Ishikawa (cell line): ENCODE measurements at regions not wholly inside any gene's neighbourhood (a gene's known extent, or its start where the extent isn't known, plus 50 kb on each side); places are given as distances from the start of the nearest gene placed in this dataset.

Experiments used
- CREB1 ChIP-seq: IDR thresholded peaks from 2 replicates; pipeline ENCODE4 v1.6.1; 2012; ENCODE audit warnings: low read depth
- EGR1 ChIP-seq: IDR thresholded peaks from 2 replicates; pipeline ENCODE4 v1.6.1; 2012
- EP300 ChIP-seq: IDR thresholded peaks from 2 replicates; pipeline ENCODE4 v1.6.1; 2012; ENCODE audit warnings: borderline replicate concordance
- FOXM1 ChIP-seq: IDR thresholded peaks from 2 replicates; pipeline ENCODE4 v1.6.1; 2012; ENCODE audit warnings: low read depth, borderline replicate concordance
- NFIC ChIP-seq: IDR thresholded peaks from 2 replicates; pipeline ENCODE4 v1.6.1; 2012
- RAD21 ChIP-seq: IDR thresholded peaks from 2 replicates; pipeline ENCODE4 v1.6.1; 2012; ENCODE audit warnings: low read depth
- TAF1 ChIP-seq: IDR thresholded peaks from 2 replicates; pipeline ENCODE4 v1.6.1; 2012; ENCODE audit warnings: low read depth, mild to moderate bottlenecking
- YY1 ChIP-seq: IDR thresholded peaks from 2 replicates; pipeline ENCODE4 v1.6.1; 2012; ENCODE audit warnings: low read depth
- ZBTB7A ChIP-seq: IDR thresholded peaks from 2 replicates; pipeline ENCODE4 v1.6.1; 2012; ENCODE audit warnings: low read depth
- TF ChIP-seq, protein P1 (sequence below): IDR thresholded peaks from 2 replicates; pipeline ENCODE4 v1.6.1; 2012; ENCODE audit warnings: low read depth, mild to moderate bottlenecking
- TF ChIP-seq, protein P2 (sequence below): IDR thresholded peaks from 2 replicates; pipeline ENCODE4 v1.6.1; 2012

DNA sequence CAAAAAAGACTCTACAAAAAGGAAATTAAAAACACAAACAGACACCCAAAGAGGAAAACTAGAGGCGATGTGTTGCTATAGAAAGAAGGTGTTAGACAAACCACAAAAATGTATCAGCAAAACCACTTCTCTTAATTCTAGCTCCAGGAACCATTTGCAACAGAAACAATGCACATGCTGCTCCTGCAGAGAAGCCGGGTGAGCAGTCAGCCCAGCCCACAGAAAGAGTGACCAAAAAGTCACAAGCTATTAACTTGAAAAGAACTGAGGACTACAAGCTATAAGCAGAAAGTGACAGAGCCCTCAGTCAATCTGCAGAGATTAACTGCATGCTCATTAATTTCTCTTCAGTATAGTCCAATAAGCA lies 96.2 kb upstream of the KLHL13 start:
- TF ChIP-seq RAD21 (no peak), YY1 (no peak), TAF1 (no peak), ZBTB7A (no peak), CREB1 (no peak), EP300 (no peak), EGR1 (no peak), NFIC (no peak), FOXM1 (no peak)
- TF ChIP-seq, protein P1, sequence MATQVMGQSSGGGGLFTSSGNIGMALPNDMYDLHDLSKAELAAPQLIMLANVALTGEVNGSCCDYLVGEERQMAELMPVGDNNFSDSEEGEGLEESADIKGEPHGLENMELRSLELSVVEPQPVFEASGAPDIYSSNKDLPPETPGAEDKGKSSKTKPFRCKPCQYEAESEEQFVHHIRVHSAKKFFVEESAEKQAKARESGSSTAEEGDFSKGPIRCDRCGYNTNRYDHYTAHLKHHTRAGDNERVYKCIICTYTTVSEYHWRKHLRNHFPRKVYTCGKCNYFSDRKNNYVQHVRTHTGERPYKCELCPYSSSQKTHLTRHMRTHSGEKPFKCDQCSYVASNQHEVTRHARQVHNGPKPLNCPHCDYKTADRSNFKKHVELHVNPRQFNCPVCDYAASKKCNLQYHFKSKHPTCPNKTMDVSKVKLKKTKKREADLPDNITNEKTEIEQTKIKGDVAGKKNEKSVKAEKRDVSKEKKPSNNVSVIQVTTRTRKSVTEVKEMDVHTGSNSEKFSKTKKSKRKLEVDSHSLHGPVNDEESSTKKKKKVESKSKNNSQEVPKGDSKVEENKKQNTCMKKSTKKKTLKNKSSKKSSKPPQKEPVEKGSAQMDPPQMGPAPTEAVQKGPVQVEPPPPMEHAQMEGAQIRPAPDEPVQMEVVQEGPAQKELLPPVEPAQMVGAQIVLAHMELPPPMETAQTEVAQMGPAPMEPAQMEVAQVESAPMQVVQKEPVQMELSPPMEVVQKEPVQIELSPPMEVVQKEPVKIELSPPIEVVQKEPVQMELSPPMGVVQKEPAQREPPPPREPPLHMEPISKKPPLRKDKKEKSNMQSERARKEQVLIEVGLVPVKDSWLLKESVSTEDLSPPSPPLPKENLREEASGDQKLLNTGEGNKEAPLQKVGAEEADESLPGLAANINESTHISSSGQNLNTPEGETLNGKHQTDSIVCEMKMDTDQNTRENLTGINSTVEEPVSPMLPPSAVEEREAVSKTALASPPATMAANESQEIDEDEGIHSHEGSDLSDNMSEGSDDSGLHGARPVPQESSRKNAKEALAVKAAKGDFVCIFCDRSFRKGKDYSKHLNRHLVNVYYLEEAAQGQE: no peak
- TF ChIP-seq, protein P2, sequence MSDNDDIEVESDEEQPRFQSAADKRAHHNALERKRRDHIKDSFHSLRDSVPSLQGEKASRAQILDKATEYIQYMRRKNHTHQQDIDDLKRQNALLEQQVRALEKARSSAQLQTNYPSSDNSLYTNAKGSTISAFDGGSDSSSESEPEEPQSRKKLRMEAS: no peak
